ENCODE measurements at regions not wholly inside any gene's neighbourhood (a gene's known extent, or its start where the extent isn't known, plus 50 kb on each side); places are given as distances from the start of the nearest gene placed in this dataset.

- DNase-seq (ENCODE audit: low read depth) = no peak
Observed at GRCh38 chr19:31658993-31659896, 310.0 kb upstream of the TSHZ3 start.

DNA sequence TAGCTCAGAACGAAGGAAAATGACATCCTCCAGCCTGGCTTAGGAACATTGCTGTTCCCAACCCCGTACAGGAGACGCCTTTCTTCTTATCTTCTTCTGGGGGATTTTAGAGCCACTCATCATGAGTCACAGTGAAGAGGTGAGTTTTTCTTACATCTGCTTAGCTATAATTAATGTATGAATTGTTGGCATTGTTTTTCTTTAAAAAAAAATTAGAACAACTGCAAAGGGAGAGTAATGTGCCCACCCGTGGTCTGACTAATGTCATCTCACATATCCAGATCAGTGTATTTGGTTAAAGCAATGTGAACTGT lies 310.6 kb upstream of the TSHZ3 start:
- DNase-seq (ENCODE audit: low read depth) = no peak

- no peak for DNase-seq (ENCODE audit: low read depth)
Observed at GRCh38 chr19:31664096-31664495, 314.9 kb upstream of the TSHZ3 start.

DNA sequence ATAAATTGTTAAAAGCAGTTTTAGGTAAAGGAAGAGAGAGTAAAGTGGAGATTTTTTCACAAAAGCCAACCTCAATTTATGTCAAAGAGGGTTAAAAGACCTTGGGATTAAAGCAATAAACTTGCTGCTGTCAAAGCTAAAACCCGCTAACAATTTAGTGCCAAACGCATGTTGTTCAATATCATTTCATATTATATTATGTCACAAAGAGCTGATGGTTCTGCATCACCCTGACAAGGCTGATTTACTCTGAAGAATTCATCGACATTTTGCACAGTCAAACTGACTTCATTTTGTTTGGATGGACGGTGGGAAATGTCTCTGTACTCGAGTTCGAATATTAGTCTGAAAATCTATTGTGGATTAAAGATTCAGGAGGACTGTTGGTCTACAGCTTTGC lies 315.8 kb upstream of the TSHZ3 start:
- DNase-seq (ENCODE audit: low read depth) = no peak

DNA sequence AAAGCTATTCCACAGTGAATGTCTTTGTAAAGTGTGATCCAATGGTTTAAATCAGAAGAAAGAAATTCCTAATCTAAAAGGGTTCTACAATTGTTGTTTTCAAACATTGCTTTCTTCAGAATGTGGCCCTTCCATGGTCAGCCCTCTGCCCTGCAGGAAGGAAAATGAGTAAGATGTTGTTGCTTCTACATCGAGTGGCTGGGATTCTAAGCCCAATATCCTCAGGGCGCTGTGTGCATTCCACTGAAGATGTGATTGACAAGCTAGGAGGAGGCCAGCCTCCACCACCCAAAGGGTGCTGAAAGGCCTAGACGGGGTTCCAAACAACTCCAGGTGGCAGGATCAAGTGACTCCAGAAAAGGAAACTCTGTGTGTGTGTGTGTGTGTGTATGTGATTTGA lies 316.9 kb upstream of the TSHZ3 start:
- no peak for DNase-seq (ENCODE audit: low read depth)

DNA sequence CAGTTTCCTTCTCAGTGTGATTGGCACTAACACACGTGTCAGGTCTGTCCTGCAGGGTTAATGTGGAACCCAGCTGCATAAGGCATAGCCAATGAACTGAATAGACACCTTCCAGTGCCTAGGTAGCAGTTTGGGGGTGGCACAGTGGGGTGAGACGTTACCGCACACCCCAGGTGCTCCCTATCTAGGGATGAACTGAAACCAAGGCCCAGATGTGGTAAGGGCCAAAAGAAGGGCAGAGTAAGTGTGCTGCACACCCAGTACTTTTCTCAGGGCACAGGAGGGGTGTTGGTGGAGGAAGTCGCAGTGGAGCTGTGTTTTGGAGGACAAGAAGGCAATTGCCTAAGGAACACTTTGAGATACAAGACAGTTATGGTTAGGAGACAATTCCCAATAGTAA lies 317.9 kb upstream of the TSHZ3 start:
- DNase-seq (ENCODE audit: low read depth) = no peak

DNA sequence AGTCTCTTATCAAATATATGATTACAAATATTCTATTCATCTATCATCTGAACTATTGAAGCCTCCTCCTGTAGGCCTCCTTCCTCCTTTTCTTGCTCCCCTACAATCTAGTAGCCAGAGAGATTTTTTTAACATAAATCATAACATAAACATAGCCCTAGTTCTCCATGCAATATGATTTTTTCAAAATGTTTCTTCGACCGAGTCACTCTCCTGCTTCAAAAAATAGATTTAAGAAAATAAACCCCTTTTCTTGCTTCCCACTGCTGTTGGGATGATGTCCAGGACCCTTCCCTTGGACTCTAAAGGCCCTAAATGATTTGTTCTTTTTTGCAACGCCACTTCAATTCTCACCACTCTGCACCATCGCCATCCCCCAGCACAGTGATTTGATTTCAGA lies 319.7 kb upstream of the TSHZ3 start:
- DNase-seq (ENCODE audit: low read depth) = no peak

GRCh38 chr19:31670931-31671330 lies 321.7 kb upstream of the TSHZ3 start:
- DNase-seq (ENCODE audit: low read depth) = no peak

- no peak for DNase-seq (ENCODE audit: low read depth)
Observed at GRCh38 chr19:31671411-31672035, 322.3 kb upstream of the TSHZ3 start.

GRCh38 chr19:31674503-31675192 lies 325.4 kb upstream of the TSHZ3 start:
- peak; percentile 34 for DNase-seq (ENCODE audit: low read depth)

DNA sequence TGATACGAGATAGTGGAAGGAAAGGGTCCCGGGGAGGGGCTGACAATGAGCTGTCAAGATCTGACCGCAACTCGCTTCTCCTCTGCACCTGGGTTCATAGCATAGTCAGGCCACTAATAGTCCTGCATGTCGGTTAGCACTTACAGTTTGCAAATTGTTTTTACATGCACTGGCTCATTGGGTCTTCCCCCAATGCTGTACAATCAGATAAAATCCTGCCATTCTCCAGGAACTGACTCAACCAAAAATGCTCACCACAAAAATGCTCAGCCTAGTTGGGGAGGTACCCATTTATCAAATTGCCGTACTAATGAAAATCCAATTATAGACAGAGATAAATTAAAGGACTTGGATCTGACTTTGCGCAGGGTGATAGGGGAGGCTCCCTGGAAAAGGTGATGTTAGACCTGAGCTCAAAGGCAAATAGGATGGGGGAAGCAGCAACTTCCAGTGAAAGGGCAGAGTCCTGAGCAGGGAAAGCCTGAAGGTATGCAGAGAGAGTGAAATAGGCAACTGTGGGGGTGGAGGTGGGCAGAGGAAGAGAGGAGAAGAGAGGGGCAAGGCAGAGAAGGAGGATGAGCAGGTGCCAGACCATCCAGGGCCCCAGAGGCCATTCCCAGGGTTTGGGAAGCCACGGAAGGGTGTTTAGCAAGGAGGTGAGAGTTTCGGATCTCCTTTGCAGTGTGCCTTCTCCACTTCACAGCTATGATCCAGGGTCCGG lies 326.1 kb upstream of the TSHZ3 start:
- peak; percentile 61 for DNase-seq (ENCODE audit: low read depth)

- peak; percentile 9 for DNase-seq (ENCODE audit: low read depth)
Observed at GRCh38 chr19:31676271-31677004, 327.2 kb upstream of the TSHZ3 start.

GRCh38 chr19:31678421-31678820 lies 329.2 kb upstream of the TSHZ3 start:
- no peak for DNase-seq (ENCODE audit: low read depth)

DNA sequence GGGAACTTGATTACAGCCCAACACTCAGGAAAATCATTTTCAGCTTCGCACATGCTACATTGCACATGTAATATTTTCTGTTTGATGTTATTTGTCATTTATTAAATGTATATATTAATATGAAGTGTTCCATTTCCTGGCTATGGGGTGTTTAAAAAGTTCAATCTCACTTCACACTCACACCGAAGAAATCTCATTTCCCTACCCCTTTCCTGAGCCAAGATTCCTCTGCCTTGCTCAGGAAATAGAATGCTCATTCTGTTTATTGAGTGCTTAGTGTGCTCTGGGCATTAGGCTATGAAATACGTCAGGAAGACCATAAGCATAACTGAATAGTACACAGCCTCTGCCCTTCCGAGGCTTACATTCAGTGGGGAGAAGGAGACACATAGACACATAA lies 331.9 kb upstream of the TSHZ3 start:
- no peak for DNase-seq (ENCODE audit: low read depth)

DNA sequence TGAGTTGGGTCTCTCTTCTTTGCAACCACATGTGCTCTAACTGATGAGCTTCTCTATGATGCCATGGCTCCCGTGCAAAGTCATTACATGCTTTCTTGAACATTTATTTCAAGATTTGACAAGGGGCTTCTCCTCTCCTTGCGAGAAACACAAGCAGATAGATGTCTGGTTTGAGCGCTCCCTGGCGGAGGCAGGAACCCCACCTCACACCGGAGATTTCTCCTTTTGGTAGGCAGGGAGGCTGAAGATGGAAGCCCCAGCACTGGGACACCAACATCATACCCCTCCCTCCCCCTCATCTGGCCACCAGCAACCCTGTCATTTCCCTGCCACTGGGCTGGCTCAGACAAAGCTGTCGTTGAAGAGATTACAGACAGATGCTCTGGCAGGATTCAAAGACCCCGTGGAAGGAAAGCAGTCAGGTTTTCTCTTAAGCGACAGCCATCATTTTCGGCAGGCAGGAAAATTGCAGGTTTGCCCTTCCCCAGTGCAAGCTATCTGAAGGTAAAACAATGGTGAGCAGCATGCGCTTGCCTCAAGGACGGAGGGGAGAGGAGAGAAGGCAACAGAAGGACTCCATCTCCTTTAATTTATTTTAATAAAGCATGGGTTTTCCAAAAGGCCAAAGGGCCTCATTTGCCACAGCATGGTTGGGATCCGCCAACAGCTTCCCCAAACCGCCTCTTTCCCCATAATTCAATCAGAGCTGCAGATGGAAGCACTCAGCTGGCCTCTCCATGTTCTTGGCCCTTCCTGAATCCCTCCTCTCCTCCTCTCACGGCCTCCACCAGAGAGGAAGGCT lies 344.1 kb upstream of the TSHZ3 start:
- DNase-seq (ENCODE audit: low read depth) = no peak

GRCh38 chr19:31693933-31694269 lies 344.7 kb upstream of the TSHZ3 start:
- no peak for DNase-seq (ENCODE audit: low read depth)

GRCh38 chr19:31694761-31695160 lies 345.5 kb upstream of the TSHZ3 start:
- no peak for DNase-seq (ENCODE audit: low read depth)

- DNase-seq (ENCODE audit: low read depth) = no peak
Observed at GRCh38 chr19:31699421-31699820, 350.2 kb upstream of the TSHZ3 start.

DNA sequence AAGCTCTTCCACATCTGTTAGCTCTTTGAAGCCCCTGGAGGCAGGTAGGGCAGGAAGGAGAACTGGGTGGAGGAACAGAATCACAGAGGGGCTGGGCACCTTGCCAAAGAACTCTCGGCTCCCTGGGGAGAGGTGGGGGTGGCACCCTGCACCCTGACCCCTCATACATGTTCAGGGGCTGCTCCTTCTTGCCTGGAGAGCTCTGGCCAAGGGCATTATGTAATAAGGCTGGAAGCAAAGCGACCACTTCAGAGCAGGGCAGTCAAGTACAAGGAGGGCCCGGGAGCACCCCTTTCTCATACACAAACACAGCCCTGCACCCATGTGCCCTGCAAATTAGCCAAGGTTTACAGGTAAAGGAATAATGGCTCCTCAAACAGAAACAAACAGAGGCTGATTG lies 351.9 kb upstream of the TSHZ3 start:
- DNase-seq (ENCODE audit: low read depth) = no peak

DNA sequence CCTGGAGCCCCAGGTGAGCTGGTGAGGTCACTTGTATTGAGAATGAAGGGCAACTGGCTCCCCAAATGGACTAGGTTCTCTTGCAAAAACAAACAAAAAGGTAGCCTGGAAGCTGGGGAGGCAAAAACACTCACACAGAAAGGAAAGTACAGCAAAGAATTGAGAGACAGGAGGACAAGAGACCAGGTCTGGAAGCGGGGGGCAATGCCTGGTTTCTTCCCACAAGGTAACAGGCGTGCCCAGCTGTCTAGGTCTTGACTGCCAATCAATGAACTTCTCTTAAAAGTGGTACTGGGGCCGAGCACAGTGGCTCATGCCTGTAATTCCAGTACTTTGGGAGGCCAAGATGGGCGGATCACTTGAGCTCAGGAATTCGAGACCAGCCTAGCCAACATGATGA lies 356.4 kb upstream of the TSHZ3 start:
- no peak for DNase-seq (ENCODE audit: low read depth)

DNA sequence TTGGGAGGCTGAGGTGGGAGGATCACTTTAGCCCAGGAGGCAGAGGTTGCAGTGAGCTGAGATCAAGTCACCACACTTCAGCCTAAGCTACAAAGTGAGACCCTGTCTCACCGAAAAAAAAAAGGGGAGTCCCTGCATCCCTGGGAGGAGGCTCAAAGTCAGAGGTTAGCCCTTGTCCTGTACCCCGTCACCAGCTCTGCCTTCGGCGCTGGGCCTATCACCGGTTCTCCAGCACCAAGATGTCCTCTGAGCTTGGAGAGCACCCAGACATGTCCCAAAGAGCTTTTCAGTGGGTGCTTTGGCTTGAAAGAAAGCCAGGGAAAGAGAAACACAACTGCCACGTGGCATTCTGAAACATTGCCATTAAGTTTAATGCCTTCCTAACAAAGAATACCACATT lies 356.9 kb upstream of the TSHZ3 start:
- DNase-seq (ENCODE audit: low read depth) = no peak
